Neural cell (in vitro differentiated cells): ENCODE measurements at regions not wholly inside any gene's neighbourhood (a gene's known extent, or its start where the extent isn't known, plus 50 kb on each side); places are given as distances from the start of the nearest gene placed in this dataset.

ENCODE experiments used
- H2AFZ ChIP-seq: fragments of 200-600, 300-800 bp; sonication (generic), shearing (Covaris generic); 2 replicates; pipeline ENCODE4 v1.6.0; 2014; ENCODE audit warnings: low read depth, mild to moderate bottlenecking, antibody characterized with exemption, low read length, moderate library complexity
- H3F3A ChIP-seq: fragments of 200-600 bp; shearing (Covaris generic); 2 replicates; pipeline ENCODE4 v1.6.1; 2016; ENCODE audit warnings: mild to moderate bottlenecking, moderate library complexity, mixed read lengths, antibody characterized with exemption, low read length; ENCODE audit not compliant: insufficient read depth, poor library complexity, severe bottlenecking
- H3K27ac ChIP-seq: fragments of 200-600, 300-800 bp; sonication (generic), shearing (Covaris generic); 2 replicates; pipeline ENCODE4 v1.5.1; 2014; ENCODE audit warnings: mild to moderate bottlenecking, low read length, moderate library complexity
- H3K27me3 ChIP-seq: fragments of 300-800, 200-600 bp; sonication (generic), shearing (Covaris generic); 2 replicates; pipeline ENCODE4 v1.6.0; 2014; ENCODE audit warnings: mild to moderate bottlenecking, low read depth, low read length, moderate library complexity; ENCODE audit not compliant: insufficient read depth
- H3K36me3 ChIP-seq: fragments of 300-800, 200-600 bp; sonication (generic), shearing (Covaris generic); 2 replicates; pipeline ENCODE4 v1.5.1; 2014; ENCODE audit warnings: mild to moderate bottlenecking, antibody characterized with exemption, low read length, moderate library complexity; ENCODE audit not compliant: insufficient read depth
- H3K4me2 ChIP-seq: fragments of 300-800, 200-600 bp; sonication (generic), shearing (Covaris generic); 2 replicates; pipeline ENCODE4 v1.6.0; 2014; ENCODE audit warnings: mild to moderate bottlenecking, low read length
- H3K4me3 ChIP-seq: fragments of 300-800, 200-600 bp; sonication (generic), shearing (Covaris generic); 2 replicates; pipeline ENCODE4 v1.5.1; 2014; ENCODE audit warnings: mild to moderate bottlenecking, low read length, moderate library complexity
- H3K79me2 ChIP-seq: fragments of 200-600 bp; shearing (Covaris generic); replicated peaks from 2 replicates; pipeline ENCODE4 v1.6.0; 2014; ENCODE audit warnings: mild to moderate bottlenecking, low read length, moderate library complexity; ENCODE audit not compliant: insufficient read depth
- H3K9ac ChIP-seq: fragments of 300-800, 200-600 bp; sonication (generic), shearing (Covaris generic); 2 replicates; pipeline ENCODE4 v1.6.1; 2016; ENCODE audit warnings: mild to moderate bottlenecking, low read length, mixed read lengths
- H3K9me2 ChIP-seq: fragments of 200-600 bp; shearing (Covaris generic); 2 replicates; pipeline ENCODE4 v1.6.1; 2016; ENCODE audit warnings: mild to moderate bottlenecking, low read length, mixed read lengths; ENCODE audit not compliant: insufficient read depth
- H3K9me3 ChIP-seq: fragments of 200-600, 300-800 bp; sonication (generic), shearing (Covaris generic); 2 replicates; pipeline ENCODE4 v1.6.1; 2016; ENCODE audit warnings: mild to moderate bottlenecking, mixed run types, low read length, moderate library complexity, mixed read lengths
- H4K20me1 ChIP-seq: fragments of 200-600 bp; shearing (Covaris generic); 2 replicates; pipeline ENCODE4 v1.6.1; 2016; ENCODE audit warnings: mild to moderate bottlenecking, mixed run types; ENCODE audit not compliant: insufficient read depth
- CTCF ChIP-seq: fragments of 450-650 bp; IDR thresholded peaks from 2 replicates; pipeline ENCODE4 v1.5.1; 2014; ENCODE audit warnings: antibody characterized with exemption, mild to moderate bottlenecking, moderate library complexity; ENCODE audit not compliant: poor library complexity, severe bottlenecking
- EP300 ChIP-seq: fragments of 450-650 bp; conservative IDR thresholded peaks from 2 replicates; pipeline ENCODE4 v1.6.1; 2014; ENCODE audit warnings: antibody characterized with exemption, mild to moderate bottlenecking, moderate library complexity; ENCODE audit not compliant: poor library complexity, severe bottlenecking
- EZH2 ChIP-seq: fragments of 200-600, 300-800 bp; shearing (Covaris generic), sonication (generic); IDR thresholded peaks from 2 replicates; pipeline ENCODE4 v1.6.1; 2014; ENCODE audit warnings: antibody characterized with exemption, low read length, borderline replicate concordance, mild to moderate bottlenecking; ENCODE audit not compliant: insufficient read depth, poor library complexity, severe bottlenecking
- MXI1 ChIP-seq: fragments of 450-650 bp; conservative IDR thresholded peaks from 2 replicates; pipeline ENCODE4 v1.6.1; 2014; ENCODE audit warnings: antibody characterized with exemption, mild to moderate bottlenecking; ENCODE audit not compliant: poor library complexity, severe bottlenecking
- POLR2AphosphoS5 ChIP-seq: IDR thresholded peaks from 2 replicates; pipeline ENCODE4 v1.6.1; 2012
- RAD21 ChIP-seq: fragments of 450-650 bp; conservative IDR thresholded peaks from 2 replicates; pipeline ENCODE4 v1.6.1; 2014; ENCODE audit warnings: antibody characterized with exemption, mild to moderate bottlenecking, moderate library complexity
- SMC3 ChIP-seq: fragments of 450-650 bp; conservative IDR thresholded peaks from 2 replicates; pipeline ENCODE4 v1.6.1; 2014; ENCODE audit warnings: antibody characterized with exemption, mild to moderate bottlenecking, moderate library complexity; ENCODE audit not compliant: poor library complexity
- TAF1 ChIP-seq: IDR thresholded peaks from 2 replicates; pipeline ENCODE4 v1.6.1; 2012; ENCODE audit warnings: low read depth
- TF ChIP-seq, protein P1 (sequence below): IDR thresholded peaks from 2 replicates; pipeline ENCODE4 v1.6.1; 2012; ENCODE audit warnings: borderline replicate concordance

GRCh38 chr9:31808766-31809165 lies 575.7 kb upstream of the ACO1 start:
- Histone ChIP-seq H4K20me1 (no peaks in the 10 kb centered on the region), H3K9me2 (no peaks in the 10 kb centered on the region), H3K4me2 (no peak overlapping the region), H3K4me3 (no peak overlapping the region), H3K27me3 (no peaks in the 10 kb centered on the region), H3K27ac (no peak overlapping the region), H3K79me2 (no peaks in the 10 kb centered on the region), H2AFZ (no peak overlapping the region), H3K36me3 (no peaks in the 10 kb centered on the region), H3F3A (no peaks in the 10 kb centered on the region), H3K9me3 (no peaks in the 10 kb centered on the region), H3K9ac (no peak overlapping the region)
- TF ChIP-seq CTCF (no peak), EZH2 (no peak), RAD21 (no peak), SMC3 (no peak), EP300 (no peak), TAF1 (no peak), MXI1 (no peak), POLR2AphosphoS5 (no peak)
- TF ChIP-seq, protein P1, sequence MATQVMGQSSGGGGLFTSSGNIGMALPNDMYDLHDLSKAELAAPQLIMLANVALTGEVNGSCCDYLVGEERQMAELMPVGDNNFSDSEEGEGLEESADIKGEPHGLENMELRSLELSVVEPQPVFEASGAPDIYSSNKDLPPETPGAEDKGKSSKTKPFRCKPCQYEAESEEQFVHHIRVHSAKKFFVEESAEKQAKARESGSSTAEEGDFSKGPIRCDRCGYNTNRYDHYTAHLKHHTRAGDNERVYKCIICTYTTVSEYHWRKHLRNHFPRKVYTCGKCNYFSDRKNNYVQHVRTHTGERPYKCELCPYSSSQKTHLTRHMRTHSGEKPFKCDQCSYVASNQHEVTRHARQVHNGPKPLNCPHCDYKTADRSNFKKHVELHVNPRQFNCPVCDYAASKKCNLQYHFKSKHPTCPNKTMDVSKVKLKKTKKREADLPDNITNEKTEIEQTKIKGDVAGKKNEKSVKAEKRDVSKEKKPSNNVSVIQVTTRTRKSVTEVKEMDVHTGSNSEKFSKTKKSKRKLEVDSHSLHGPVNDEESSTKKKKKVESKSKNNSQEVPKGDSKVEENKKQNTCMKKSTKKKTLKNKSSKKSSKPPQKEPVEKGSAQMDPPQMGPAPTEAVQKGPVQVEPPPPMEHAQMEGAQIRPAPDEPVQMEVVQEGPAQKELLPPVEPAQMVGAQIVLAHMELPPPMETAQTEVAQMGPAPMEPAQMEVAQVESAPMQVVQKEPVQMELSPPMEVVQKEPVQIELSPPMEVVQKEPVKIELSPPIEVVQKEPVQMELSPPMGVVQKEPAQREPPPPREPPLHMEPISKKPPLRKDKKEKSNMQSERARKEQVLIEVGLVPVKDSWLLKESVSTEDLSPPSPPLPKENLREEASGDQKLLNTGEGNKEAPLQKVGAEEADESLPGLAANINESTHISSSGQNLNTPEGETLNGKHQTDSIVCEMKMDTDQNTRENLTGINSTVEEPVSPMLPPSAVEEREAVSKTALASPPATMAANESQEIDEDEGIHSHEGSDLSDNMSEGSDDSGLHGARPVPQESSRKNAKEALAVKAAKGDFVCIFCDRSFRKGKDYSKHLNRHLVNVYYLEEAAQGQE: no peak

DNA sequence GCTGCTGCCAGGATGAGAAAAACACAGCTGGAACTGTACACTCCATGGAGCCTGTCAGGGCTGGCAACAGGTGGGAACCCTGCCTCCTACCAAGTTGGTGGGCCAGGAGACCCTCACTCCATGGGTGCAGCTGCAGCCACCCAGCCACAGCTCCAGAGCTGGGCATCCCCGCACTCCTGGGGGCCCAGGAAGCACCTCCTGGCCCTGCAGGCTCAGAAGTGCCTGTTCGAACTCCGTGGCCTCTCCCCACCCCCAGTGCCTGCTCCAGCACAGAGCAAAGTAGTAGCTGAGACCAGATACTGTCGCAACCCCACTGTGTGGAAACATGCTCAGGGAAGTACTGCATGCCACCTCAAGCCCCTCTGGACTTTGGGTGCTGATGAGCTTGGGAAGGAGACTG lies 564.0 kb upstream of the ACO1 start:
- no peak overlapping the region for H3K27ac ChIP-seq
- H3F3A ChIP-seq: no peaks in the 10 kb centered on the region
- no peak for TF ChIP-seq SMC3
- no peak for TF ChIP-seq EZH2
- TF ChIP-seq RAD21: no peak
- no peak for TF ChIP-seq TAF1
- TF ChIP-seq, protein P1: no peak
- TF ChIP-seq MXI1: no peak
- no peak for TF ChIP-seq POLR2AphosphoS5
- TF ChIP-seq CTCF: no peak
- no peak for TF ChIP-seq EP300
- H3K4me3 ChIP-seq: no peak overlapping the region
- H3K9ac ChIP-seq: no peak overlapping the region
- no peaks in the 10 kb centered on the region for H4K20me1 ChIP-seq
- H3K27me3 ChIP-seq: no peaks in the 10 kb centered on the region
- no peaks in the 10 kb centered on the region for H3K36me3 ChIP-seq
- H3K4me2 ChIP-seq: no peak overlapping the region
- no peaks in the 10 kb centered on the region for H3K9me2 ChIP-seq
- H3K79me2 ChIP-seq: no peaks in the 10 kb centered on the region
- no peaks in the 10 kb centered on the region for H3K9me3 ChIP-seq
- no peak overlapping the region for H2AFZ ChIP-seq
